Kidney epithelial cell (primary cell): ENCODE measurements at regions not wholly inside any gene's neighbourhood (a gene's known extent, or its start where the extent isn't known, plus 50 kb on each side); places are given as distances from the start of the nearest gene placed in this dataset.

ENCODE experiments used
- DNase-seq: peaks from one replicate; pipeline ENCODE4 v3.0.0-alpha.2; 2010; ENCODE audit warnings: low read depth
- H3K27me3 ChIP-seq: 2 replicates; pipeline ENCODE4 v1.6.0; 2011; ENCODE audit warnings: low read length; ENCODE audit not compliant: control insufficient read depth, insufficient read depth
- H3K36me3 ChIP-seq: 2 replicates; pipeline ENCODE4 v1.5.1; 2011; ENCODE audit warnings: low read length; ENCODE audit not compliant: control insufficient read depth, insufficient read depth
- H3K4me3 ChIP-seq: 2 replicates; pipeline ENCODE4 v1.5.1; 2011; ENCODE audit warnings: low read depth, mild to moderate bottlenecking, control low read depth, low read length
- CTCF ChIP-seq: IDR thresholded peaks from 2 replicates; pipeline ENCODE4 v1.5.1; 2011; ENCODE audit warnings: mild to moderate bottlenecking, moderate library complexity, low read length, control low read depth, inconsistent platforms; ENCODE audit not compliant: insufficient read depth, poor library complexity, severe bottlenecking

GRCh38 chr13:75061909-75062308 lies 420.1 kb downstream of the TBC1D4 start:
- DNase-seq, result no peak
- no peak overlapping the region for H3K4me3 ChIP-seq
- no peak for TF ChIP-seq CTCF
- no peaks in the 10 kb centered on the region for H3K27me3 ChIP-seq
- H3K36me3 ChIP-seq, result no peaks in the 10 kb centered on the region

- no peak for TF ChIP-seq CTCF
- Histone ChIP-seq H3K27me3 (no peaks in the 10 kb centered on the region), H3K4me3 (no peak overlapping the region), H3K36me3 (no peaks in the 10 kb centered on the region)
- no peak for DNase-seq
These were observed 426.7 kb downstream of the TBC1D4 start for GRCh38 chr13:75055296-75055695.

- H3K27me3 ChIP-seq, result no peaks in the 10 kb centered on the region
- DNase-seq, result no peak
- no peaks in the 10 kb centered on the region for H3K36me3 ChIP-seq
- no peak for TF ChIP-seq CTCF
- H3K4me3 ChIP-seq, result no peak overlapping the region
These were observed 429.4 kb downstream of the TBC1D4 start for GRCh38 chr13:75052616-75053015.

GRCh38 chr13:75050419-75051046 lies 431.4 kb downstream of the TBC1D4 start:
- no peaks in the 10 kb centered on the region for H3K27me3 ChIP-seq
- no peak for TF ChIP-seq CTCF
- no peaks in the 10 kb centered on the region for H3K36me3 ChIP-seq
- DNase-seq, result peak; percentile 61
- H3K4me3 ChIP-seq, result no peak overlapping the region

GRCh38 chr13:75049735-75050335 lies 432.1 kb downstream of the TBC1D4 start:
- TF ChIP-seq CTCF, result no peak

GRCh38 chr13:75042807-75043206 lies 439.2 kb downstream of the TBC1D4 start:
- Histone ChIP-seq H3K36me3 (no peaks in the 10 kb centered on the region), H3K27me3 (no peaks in the 10 kb centered on the region), H3K4me3 (no peak overlapping the region)
- no peak for TF ChIP-seq CTCF
- DNase-seq, result no peak

More at GRCh38 chr13:75049735-75050335, 432.1 kb downstream of the TBC1D4 start:
- Histone ChIP-seq H3K4me3 (no peak overlapping the region), H3K27me3 (no peaks in the 10 kb centered on the region), H3K36me3 (no peaks in the 10 kb centered on the region)
- DNase-seq, result no peak
